Upper lobe of right lung (tissue), 1 donor: ENCODE measurements at regions not wholly inside any gene's neighbourhood (a gene's known extent, or its start where the extent isn't known, plus 50 kb on each side); places are given as distances from the start of the nearest gene placed in this dataset.

Experiments used
- ATAC-seq: fragments of 200-7000 bp; cut with Tn5 transposase; one replicate; pipeline ENCODE4 v1.9.1; 2020; ENCODE audit warnings: mild to moderate bottlenecking, moderate library complexity
- DNase-seq: peaks from one replicate; pipeline ENCODE4 v3.0.0-alpha.2; 2020
- H3K27ac ChIP-seq: fragments of 200-600 bp; one replicate; pipeline ENCODE4 v1.8.0; 2022
- H3K27me3 ChIP-seq: fragments of 200-600 bp; one replicate; pipeline ENCODE4 v1.8.0; 2022; ENCODE audit warnings: mild to moderate bottlenecking
- H3K36me3 ChIP-seq: fragments of 200-600 bp; one replicate; pipeline ENCODE4 v1.8.0; 2022
- H3K4me1 ChIP-seq: fragments of 200-600 bp; one replicate; pipeline ENCODE4 v1.8.0; 2022
- H3K4me3 ChIP-seq: fragments of 200-600 bp; one replicate; pipeline ENCODE4 v1.8.0; 2022; ENCODE audit warnings: mild to moderate bottlenecking
- H3K9me3 ChIP-seq: fragments of 200-600 bp; one replicate; pipeline ENCODE4 v1.8.0; 2022
- CTCF ChIP-seq: fragments of 200-600 bp; IDR thresholded peaks from one replicate; pipeline ENCODE4 v1.8.0; 2022; ENCODE audit warnings: antibody characterized with exemption
- intact Hi-C: fragments of 100-400 bp; cut with DNase I; formaldehyde crosslinking; loops from one replicate; pipeline ENCODE4 v1.11.0; 2022
- donor health status: DM: no; HTN: yes; CAD: no; lungs with severe emphysema.

DNA sequence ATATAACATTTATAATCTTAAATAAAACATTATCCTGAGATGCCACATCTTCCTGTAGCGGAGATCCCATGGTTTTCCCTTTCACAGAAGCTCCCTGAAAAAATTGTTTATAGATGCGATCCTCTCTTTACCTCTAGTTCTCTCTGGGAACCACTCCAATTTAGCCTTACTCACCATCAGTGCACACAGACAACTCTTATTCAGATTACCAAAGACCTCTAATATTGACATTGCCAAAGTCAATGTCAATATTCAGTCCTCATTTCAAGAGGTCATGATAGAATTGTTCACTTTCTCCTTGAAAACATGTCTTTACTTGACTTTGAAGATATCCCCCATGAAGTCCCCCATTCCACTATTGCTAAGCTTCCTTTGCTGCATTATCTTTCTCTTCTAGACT is 248.8 kb downstream of the CTH start:
- Histone ChIP-seq H3K4me1 (no peaks in the 10 kb centered on the region), H3K9me3 (no peaks in the 10 kb centered on the region), H3K27ac (no peak overlapping the region), H3K36me3 (no peaks in the 10 kb centered on the region), H3K4me3 (no peak overlapping the region), H3K27me3 (no peaks in the 10 kb centered on the region)
- ATAC-seq = no peak
- intact Hi-C loops = no loop called here
- TF ChIP-seq CTCF = no peak
- DNase-seq = no peak

DNA sequence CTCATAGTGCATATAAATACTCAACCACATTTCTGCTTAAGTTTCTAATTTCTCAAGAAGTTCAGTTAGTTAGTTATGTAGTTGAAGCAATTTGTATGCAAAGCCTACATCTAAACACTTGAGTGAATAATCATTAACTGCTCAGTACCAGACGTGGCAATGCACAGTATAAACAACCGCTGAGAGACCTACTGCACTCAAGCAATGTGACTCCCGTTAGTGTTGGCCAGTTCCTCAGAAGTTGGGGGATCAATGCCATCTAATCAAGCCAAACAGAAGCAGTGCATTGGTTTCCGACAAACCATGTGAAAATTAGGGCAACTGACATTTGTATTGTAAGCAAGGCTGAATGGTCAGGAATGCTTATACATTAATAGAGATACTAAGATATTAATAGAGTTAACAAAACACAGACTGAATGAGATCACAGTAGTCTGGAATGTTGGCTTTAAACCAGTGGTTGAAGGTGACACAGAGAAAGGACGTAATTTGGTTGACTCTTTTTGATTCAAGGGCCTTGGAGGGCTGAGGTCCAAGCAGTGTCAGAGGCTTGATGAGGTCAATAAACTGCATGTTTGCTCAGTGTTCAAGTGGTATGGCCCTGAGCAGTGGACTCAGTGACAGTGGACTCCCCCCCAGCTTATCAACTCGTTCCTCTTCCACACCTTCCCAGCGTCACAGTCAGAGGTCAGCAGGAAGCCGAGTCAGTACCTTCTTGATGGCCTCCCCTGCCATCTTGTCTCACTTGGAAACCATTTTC is 255.5 kb downstream of the CTH start:
- DNase-seq (no peak), ATAC-seq (peak; percentile 79)
- no peaks in the 10 kb centered on the region for H3K4me1 ChIP-seq
- intact Hi-C loops = no loop called here
- no peaks in the 10 kb centered on the region for H3K36me3 ChIP-seq
- H3K4me3 ChIP-seq = no peak overlapping the region
- no peak overlapping the region for H3K27ac ChIP-seq
- no peak for TF ChIP-seq CTCF
- H3K9me3 ChIP-seq = no peaks in the 10 kb centered on the region
- H3K27me3 ChIP-seq = no peaks in the 10 kb centered on the region

DNA sequence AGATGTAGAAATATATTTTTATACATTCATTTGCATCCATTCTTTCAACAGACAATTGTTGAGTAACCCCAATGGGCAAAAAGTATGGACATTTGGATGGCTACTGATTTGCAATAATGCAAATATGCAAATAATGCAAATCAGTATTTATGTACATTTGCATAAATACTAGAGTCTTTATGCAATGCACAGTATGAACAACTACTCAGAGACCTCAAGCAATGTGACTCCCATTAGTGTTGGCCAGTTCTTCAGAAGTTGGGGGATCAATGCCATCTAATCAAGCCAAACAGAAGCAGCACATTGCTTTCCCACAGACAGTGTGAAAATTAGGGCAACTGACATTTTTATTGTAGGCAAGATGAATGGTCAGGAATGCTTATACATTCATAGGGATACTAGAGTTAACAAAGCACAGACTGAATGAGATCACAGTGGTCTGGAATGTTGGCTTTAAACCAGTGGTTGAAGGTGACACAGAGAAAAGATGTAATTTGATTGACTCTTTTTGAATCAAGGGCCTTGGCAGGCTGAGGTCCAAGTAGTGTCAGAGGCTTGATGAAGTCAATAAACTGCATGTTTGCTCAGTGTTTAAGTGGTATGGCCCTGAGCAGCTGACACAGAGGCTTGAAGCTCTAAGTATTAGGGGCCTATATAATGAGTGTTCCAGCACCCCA is 256.6 kb downstream of the CTH start:
- Histone ChIP-seq H3K36me3 (no peaks in the 10 kb centered on the region), H3K9me3 (no peaks in the 10 kb centered on the region), H3K27me3 (no peaks in the 10 kb centered on the region), H3K4me1 (no peaks in the 10 kb centered on the region), H3K4me3 (no peak overlapping the region), H3K27ac (no peak overlapping the region)
- DNase-seq (no peak), ATAC-seq (peak; percentile 84)
- no peak for TF ChIP-seq CTCF
- intact Hi-C loops = no loop called here

DNA sequence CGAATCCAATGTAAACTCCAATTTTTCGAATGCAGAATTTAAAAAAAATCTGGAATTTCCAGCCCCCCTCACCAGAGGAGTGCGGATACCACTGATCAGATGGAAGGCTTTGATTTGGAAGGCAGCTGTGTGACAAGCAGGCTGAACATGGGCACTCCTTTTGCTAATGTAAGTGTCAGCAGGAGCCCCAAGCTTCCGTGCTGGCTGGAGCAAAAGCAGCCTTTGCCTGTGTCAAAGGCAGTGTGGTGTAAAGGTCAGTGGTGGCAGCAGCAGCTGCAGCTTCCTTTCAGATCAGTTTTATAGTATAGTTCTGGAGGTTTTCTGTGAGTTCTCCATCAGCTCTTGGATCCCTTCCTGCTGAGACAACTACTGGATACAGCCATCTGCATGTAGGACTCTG is 259.9 kb downstream of the CTH start:
- no peaks in the 10 kb centered on the region for H3K27me3 ChIP-seq
- no peaks in the 10 kb centered on the region for H3K36me3 ChIP-seq
- no peak overlapping the region for H3K4me3 ChIP-seq
- no peaks in the 10 kb centered on the region for H3K9me3 ChIP-seq
- H3K27ac ChIP-seq = no peak overlapping the region
- intact Hi-C loops = no loop called here
- no peaks in the 10 kb centered on the region for H3K4me1 ChIP-seq
- ATAC-seq (no peak), DNase-seq (no peak)
- no peak for TF ChIP-seq CTCF

DNA sequence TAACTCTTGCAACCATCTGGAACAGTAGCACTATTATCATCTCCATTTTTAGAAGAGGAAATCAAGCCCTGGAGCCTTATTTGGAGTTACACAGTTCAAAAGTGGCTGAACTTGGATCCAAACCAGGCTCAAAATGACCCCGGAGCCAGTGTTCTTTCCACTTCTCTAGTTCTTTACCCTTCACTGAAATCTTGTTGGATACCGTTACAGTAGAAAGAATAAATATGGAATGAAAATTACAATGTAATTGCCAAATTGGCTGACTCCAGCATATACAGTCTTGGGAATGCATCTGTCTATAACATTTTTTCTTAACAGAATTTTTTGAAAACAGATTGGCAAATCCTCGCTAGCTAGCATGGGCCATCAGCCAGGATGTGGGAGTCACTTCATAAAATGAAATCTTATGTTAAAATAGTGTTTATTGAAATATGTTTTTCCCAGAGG is 261.4 kb downstream of the CTH start:
- H3K9me3 ChIP-seq = no peaks in the 10 kb centered on the region
- DNase-seq (no peak), ATAC-seq (no peak)
- intact Hi-C loops = no loop called here
- H3K27me3 ChIP-seq = no peaks in the 10 kb centered on the region
- H3K36me3 ChIP-seq = no peaks in the 10 kb centered on the region
- no peak for TF ChIP-seq CTCF
- no peaks in the 10 kb centered on the region for H3K4me1 ChIP-seq
- H3K27ac ChIP-seq = no peak overlapping the region
- no peak overlapping the region for H3K4me3 ChIP-seq
